ENCODE measurements at regions not wholly inside any gene's neighbourhood (a gene's known extent, or its start where the extent isn't known, plus 50 kb on each side); places are given as distances from the start of the nearest gene placed in this dataset.

DNA sequence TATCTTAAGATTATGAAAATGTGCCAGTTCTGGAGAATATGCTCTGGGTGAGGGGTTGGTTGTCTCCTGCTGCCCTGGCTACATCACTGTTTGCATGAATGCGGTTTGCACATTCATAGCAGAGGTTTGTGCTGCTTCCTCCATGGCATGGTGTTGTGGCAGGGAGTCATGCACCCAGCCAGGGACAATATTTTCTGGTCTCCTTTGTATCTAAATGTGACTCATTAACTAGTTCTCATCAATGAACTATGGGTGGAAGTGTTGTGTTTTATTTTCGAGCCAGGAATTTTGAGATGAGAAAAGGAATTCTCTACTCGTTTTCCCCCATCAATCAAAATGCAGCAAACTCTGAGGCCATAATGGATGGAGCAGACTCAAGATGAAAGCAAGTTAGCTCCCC lies 527.3 kb downstream of the SNAPC1 start:
- TF ChIP-seq, protein P1, sequence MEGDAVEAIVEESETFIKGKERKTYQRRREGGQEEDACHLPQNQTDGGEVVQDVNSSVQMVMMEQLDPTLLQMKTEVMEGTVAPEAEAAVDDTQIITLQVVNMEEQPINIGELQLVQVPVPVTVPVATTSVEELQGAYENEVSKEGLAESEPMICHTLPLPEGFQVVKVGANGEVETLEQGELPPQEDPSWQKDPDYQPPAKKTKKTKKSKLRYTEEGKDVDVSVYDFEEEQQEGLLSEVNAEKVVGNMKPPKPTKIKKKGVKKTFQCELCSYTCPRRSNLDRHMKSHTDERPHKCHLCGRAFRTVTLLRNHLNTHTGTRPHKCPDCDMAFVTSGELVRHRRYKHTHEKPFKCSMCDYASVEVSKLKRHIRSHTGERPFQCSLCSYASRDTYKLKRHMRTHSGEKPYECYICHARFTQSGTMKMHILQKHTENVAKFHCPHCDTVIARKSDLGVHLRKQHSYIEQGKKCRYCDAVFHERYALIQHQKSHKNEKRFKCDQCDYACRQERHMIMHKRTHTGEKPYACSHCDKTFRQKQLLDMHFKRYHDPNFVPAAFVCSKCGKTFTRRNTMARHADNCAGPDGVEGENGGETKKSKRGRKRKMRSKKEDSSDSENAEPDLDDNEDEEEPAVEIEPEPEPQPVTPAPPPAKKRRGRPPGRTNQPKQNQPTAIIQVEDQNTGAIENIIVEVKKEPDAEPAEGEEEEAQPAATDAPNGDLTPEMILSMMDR (IDR thresholded peaks at IDR 0.05), result no peak
- no peak for TF ChIP-seq POLR2A (IDR thresholded peaks at IDR 0.05)

Data from body of pancreas (tissue), 4 donors.